Naive thymus-derived CD4-positive, alpha-beta T cell (primary cell): ENCODE measurements at regions not wholly inside any gene's neighbourhood (a gene's known extent, or its start where the extent isn't known, plus 50 kb on each side); places are given as distances from the start of the nearest gene placed in this dataset.
A peak's percentile ranks its signal among the peaks of the same experiment; 100 is the strongest.

ENCODE experiments used
- ATAC-seq: fragments of 150-1000 bp; cut with Tn5 transposase; 2 replicates; pipeline ENCODE4 v1.10.0; 2021; ENCODE audit warnings: mild to moderate bottlenecking, moderate library complexity
- CTCF ChIA-PET: fragments of 350-600 bp; sonication (Branson Sonifier 250); formaldehyde crosslinking; loops from one replicate; lab custom pipeline; 2021; ENCODE audit warnings: antibody characterized with exemption; lab: Charles Lee
- POLR2A ChIA-PET: fragments of 350-600 bp; sonication (Branson Sonifier 250); formaldehyde crosslinking; loops from one replicate; lab custom pipeline; 2021; ENCODE audit warnings: antibody characterized with exemption, inconsistent platforms; lab: Charles Lee
- DNase-seq, 9 donors: peaks; one replicate each; pipeline versions ENCODE4 v3.0.0 to v3.0.0-alpha.2; 2020 to 2022; ENCODE audit warnings: mixed read lengths in 1 of 9
- H3K27ac ChIP-seq: one replicate; pipeline ENCODE4 v1.7.0; 2013; ENCODE audit warnings: mild to moderate bottlenecking, low read depth, low read length, moderate library complexity
- H3K27me3 ChIP-seq, 2 donors: one replicate each; pipeline ENCODE4 v1.7.0; 2013; ENCODE audit warnings: low read length in 2 of 2, mild to moderate bottlenecking in 2 of 2, moderate library complexity in 2 of 2; ENCODE audit not compliant: control insufficient read depth in 2 of 2, insufficient read depth in 2 of 2
- H3K36me3 ChIP-seq, 3 experiments: 1 replicate in 2 of 3; 2 replicates in 1 of 3; pipeline ENCODE4 v1.7.0; 2013; ENCODE audit warnings: low read length in 3 of 3, mild to moderate bottlenecking in 3 of 3, moderate library complexity in 1 of 3; ENCODE audit not compliant: insufficient read depth in 3 of 3, control insufficient read depth in 2 of 3
- H3K4me1 ChIP-seq, 2 donors: one replicate each; pipeline ENCODE4 v1.7.0; 2013; ENCODE audit warnings: low read length in 2 of 2, mild to moderate bottlenecking in 2 of 2, moderate library complexity in 1 of 2; ENCODE audit not compliant: control insufficient read depth in 2 of 2, insufficient read depth in 2 of 2
- H3K4me3 ChIP-seq: 2 replicates; pipeline ENCODE4 v1.7.0; 2013; ENCODE audit warnings: mild to moderate bottlenecking, low read length
- H3K9me3 ChIP-seq, 3 experiments: 1 replicate in 2 of 3; 2 replicates in 1 of 3; pipeline ENCODE4 v1.7.0; 2013; ENCODE audit warnings: low read length in 3 of 3; ENCODE audit not compliant: control insufficient read depth in 2 of 3
- H3K27ac Mint-ChIP-seq, 9 donors: one replicate each; pipeline ENCODE4 v1.8.0; 2020 to 2022; ENCODE audit warnings: mixed read lengths in 9 of 9, mild to moderate bottlenecking in 8 of 9, moderate library complexity in 5 of 9, inconsistent platforms in 2 of 9
- H3K27me3 Mint-ChIP-seq, 5 donors: one replicate each; pipeline ENCODE4 v1.8.0; 2021 to 2022; ENCODE audit warnings: mixed read lengths in 5 of 5, mild to moderate bottlenecking in 1 of 5
- H3K36me3 Mint-ChIP-seq, 5 donors: one replicate each; pipeline ENCODE4 v1.8.0; 2020 to 2022; ENCODE audit warnings: mixed read lengths in 5 of 5, mild to moderate bottlenecking in 3 of 5, inconsistent platforms in 1 of 5
- H3K4me1 Mint-ChIP-seq, 7 donors: one replicate each; pipeline ENCODE4 v1.8.0; 2020 to 2022; ENCODE audit warnings: mixed read lengths in 7 of 7, mild to moderate bottlenecking in 3 of 7, inconsistent platforms in 1 of 7
- H3K4me3 Mint-ChIP-seq, 10 donors: one replicate each; pipeline ENCODE4 v1.8.0; 2020 to 2022; ENCODE audit warnings: mild to moderate bottlenecking in 10 of 10, mixed read lengths in 10 of 10, moderate library complexity in 6 of 10, inconsistent platforms in 2 of 10
- H3K9me3 Mint-ChIP-seq, 11 donors: one replicate each; pipeline ENCODE4 v1.8.0; 2020 to 2022; ENCODE audit warnings: mixed read lengths in 11 of 11, mild to moderate bottlenecking in 4 of 11, inconsistent platforms in 1 of 11, moderate library complexity in 1 of 11
- intact Hi-C, 2 donors: fragments of 100-400 bp; cut with micrococcal nuclease; formaldehyde crosslinking; loops; one replicate each; pipeline ENCODE4 v1.15.1; 2023

- Mint-ChIP-seq H3K4me3 (no peak overlapping the region), H3K36me3 (no peaks in the 10 kb centered on the region), H3K27me3 (peaks cover 9 to 33% (median 20%) of the 10 kb centered on the region in 5 donors), H3K9me3 (no peaks in the 10 kb centered on the region), H3K27ac (no peak overlapping the region), H3K4me1 (peaks cover 0 to 4% (median 0%) of the 10 kb centered on the region in 7 donors)
- H3K27me3 ChIP-seq, result peaks cover 0 to 3% of the 10 kb centered on the region in 2 donors
- H3K36me3 ChIP-seq, result no peaks in the 10 kb centered on the region
- no peaks in the 10 kb centered on the region for H3K4me1 ChIP-seq
- H3K4me3 ChIP-seq, result no peak overlapping the region
- ChIA-PET POLR2A (no interaction called here), CTCF (interaction anchor here (0.7 to 1.5 kb wide), 5 partner anchors 12 to 711 kb away, joined by 3 to 6 read pairs (median 3); no protein-coding TSS in a partner anchor)
- DNase-seq (peak; percentile 16 to 60 (median 45)), ATAC-seq (peak; percentile 85)
- H3K9me3 ChIP-seq, result no peaks in the 10 kb centered on the region
- intact Hi-C loops, result no loop called here
- H3K27ac ChIP-seq, result no peak overlapping the region
Observed at GRCh38 chr1:204746838-204747442, 61.4 kb upstream of the LRRN2 start.

- CTCF ChIA-PET, result interaction anchor here (1.9 to 3.5 kb wide), 2 partner anchors 9 to 12 kb away, joined by 4 to 12 read pairs; no protein-coding TSS in a partner anchor
- no peak overlapping the region for H3K27ac Mint-ChIP-seq
Observed at GRCh38 chr1:204751480-204751879, 65.9 kb upstream of the LRRN2 start.

DNA sequence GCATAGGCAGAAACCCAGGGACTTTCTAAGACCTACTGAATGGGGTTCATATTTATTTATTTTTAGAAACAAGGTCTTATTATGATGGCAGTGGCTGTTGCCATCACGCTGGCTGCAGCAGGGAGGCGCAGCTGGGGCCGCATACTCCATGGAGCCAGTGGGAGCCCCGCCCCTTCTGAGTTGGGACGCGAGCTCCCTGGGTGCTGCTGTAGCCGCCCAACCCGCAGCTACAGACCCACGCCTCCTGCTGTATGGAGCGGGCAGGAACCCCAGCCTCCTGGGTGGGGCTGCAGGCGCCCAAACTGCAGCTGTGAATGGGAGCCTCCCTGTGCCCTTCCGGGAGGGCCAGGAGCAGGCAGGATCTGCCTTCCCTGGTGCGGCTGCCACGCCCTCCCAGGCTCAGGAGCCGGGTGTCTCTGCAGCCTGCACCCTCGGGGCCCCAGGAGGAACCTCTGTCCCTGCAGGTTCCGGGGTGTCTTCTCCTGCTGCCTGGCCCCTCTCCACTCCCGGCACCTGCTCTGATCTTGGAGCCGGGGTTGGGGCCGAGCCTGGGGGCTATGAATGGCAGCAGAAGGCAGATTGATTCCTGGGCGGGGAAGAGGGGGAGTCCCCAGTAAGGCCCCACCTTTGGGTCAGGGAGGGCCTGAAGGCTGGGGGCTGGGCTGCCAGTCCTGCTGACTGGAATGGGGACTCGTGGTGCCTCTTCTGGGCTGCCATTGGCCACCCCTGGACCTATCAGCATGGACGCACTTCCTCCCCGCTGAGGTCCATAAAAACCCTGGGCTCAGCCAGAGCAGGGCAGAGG, 66.5 kb upstream of the LRRN2 start:
- no peaks in the 10 kb centered on the region for H3K36me3 ChIP-seq
- no peaks in the 10 kb centered on the region for H3K36me3 Mint-ChIP-seq
- H3K27ac Mint-ChIP-seq, result no peak overlapping the region
- POLR2A ChIA-PET, result no interaction called here
- H3K27me3 Mint-ChIP-seq, result peaks cover 0 to 21% (median 11%) of the 10 kb centered on the region in 5 donors
- CTCF ChIA-PET, result interaction anchor here (1.9 to 3.5 kb wide), 2 partner anchors 8 to 12 kb away, joined by 4 to 12 read pairs; no protein-coding TSS in a partner anchor
- no peaks in the 10 kb centered on the region for H3K4me1 ChIP-seq
- no peaks in the 10 kb centered on the region for H3K9me3 ChIP-seq
- no peak overlapping the region for H3K4me3 Mint-ChIP-seq
- H3K27ac ChIP-seq, result no peak overlapping the region
- no peak overlapping the region for H3K4me3 ChIP-seq
- intact Hi-C loops, result no loop called here
- H3K27me3 ChIP-seq, result no peaks in the 10 kb centered on the region
- ATAC-seq (no peak), DNase-seq (no peak)
- H3K9me3 Mint-ChIP-seq, result no peaks in the 10 kb centered on the region
- peaks cover 0 to 2% (median 0%) of the 10 kb centered on the region in 7 donors for H3K4me1 Mint-ChIP-seq

More at GRCh38 chr1:204751480-204751879, 65.9 kb upstream of the LRRN2 start:
- Histone ChIP-seq H3K4me3 (no peak overlapping the region), H3K27ac (no peak overlapping the region), H3K4me1 (no peaks in the 10 kb centered on the region), H3K27me3 (no peaks in the 10 kb centered on the region), H3K9me3 (no peaks in the 10 kb centered on the region), H3K36me3 (no peaks in the 10 kb centered on the region)
- Mint-ChIP-seq H3K9me3 (no peaks in the 10 kb centered on the region), H3K27me3 (peaks cover 0 to 26% (median 11%) of the 10 kb centered on the region in 5 donors), H3K4me1 (peaks cover 0 to 4% (median 0%) of the 10 kb centered on the region in 7 donors), H3K4me3 (no peak overlapping the region), H3K36me3 (no peaks in the 10 kb centered on the region)
- DNase-seq (no peak), ATAC-seq (no peak)
- POLR2A ChIA-PET, result no interaction called here
- intact Hi-C loops, result no loop called here

DNA sequence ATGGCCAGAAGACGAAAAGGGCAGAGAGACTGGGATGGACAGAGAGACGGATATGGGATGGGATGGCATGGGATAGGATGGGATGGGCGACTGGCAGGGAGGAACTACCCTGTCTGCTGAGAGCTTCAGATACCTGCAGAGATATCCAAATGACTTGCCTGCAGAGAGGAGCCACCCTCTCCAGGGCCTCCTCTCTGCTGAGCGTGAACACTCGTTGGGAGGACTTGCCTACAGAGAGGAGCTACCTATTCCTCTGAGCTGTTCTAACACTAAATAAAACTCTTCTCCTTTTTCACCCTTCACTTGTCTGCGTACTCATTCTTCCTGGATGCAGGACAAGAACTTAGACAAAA, 67.1 kb upstream of the LRRN2 start:
- H3K4me1 Mint-ChIP-seq, result peaks cover 0 to 2% (median 0%) of the 10 kb centered on the region in 7 donors
- H3K4me1 ChIP-seq, result no peaks in the 10 kb centered on the region
- no peak overlapping the region for H3K4me3 ChIP-seq
- H3K9me3 Mint-ChIP-seq, result no peaks in the 10 kb centered on the region
- H3K27me3 ChIP-seq, result no peaks in the 10 kb centered on the region
- ATAC-seq (no peak), DNase-seq (no peak)
- ChIA-PET POLR2A (no interaction called here), CTCF (interaction anchor here (3.5 kb wide), 1 partner anchor 11 kb away, joined by 12 read pairs; no protein-coding TSS in a partner anchor)
- H3K9me3 ChIP-seq, result no peaks in the 10 kb centered on the region
- intact Hi-C loops, result no loop called here
- H3K36me3 ChIP-seq, result no peaks in the 10 kb centered on the region
- no peaks in the 10 kb centered on the region for H3K36me3 Mint-ChIP-seq
- H3K27me3 Mint-ChIP-seq, result peaks cover 0 to 20% (median 11%) of the 10 kb centered on the region in 5 donors
- no peak overlapping the region for H3K4me3 Mint-ChIP-seq
- H3K27ac Mint-ChIP-seq, result no peak overlapping the region
- H3K27ac ChIP-seq, result no peak overlapping the region

DNA sequence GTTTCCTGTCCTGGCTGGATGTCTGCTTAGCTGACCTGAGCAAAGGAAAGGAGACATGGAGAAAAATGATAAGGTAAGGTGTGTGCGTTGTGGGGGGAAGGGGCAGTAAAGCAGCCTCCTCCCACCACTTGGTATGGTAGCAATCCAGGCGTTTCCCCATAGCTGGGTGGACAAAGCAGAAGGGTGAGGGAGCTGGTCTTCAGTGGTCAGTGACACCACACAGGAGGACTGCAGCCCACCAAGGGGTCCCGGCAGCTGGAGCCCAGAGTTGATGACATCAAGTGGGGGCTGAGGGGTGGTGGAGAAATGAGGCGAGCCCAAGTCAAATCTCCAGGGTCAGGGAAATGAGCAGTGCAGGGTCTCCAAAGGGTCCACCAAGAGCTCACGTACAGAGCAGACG, 69.3 kb upstream of the LRRN2 start:
- no peak for DNase-seq
- H3K36me3 Mint-ChIP-seq, result no peaks in the 10 kb centered on the region
- no peaks in the 10 kb centered on the region for H3K36me3 ChIP-seq
- H3K27me3 Mint-ChIP-seq, result peaks cover 0 to 16% (median 11%) of the 10 kb centered on the region in 5 donors
- peak overlapping the region in 1 of 9 donors; percentile 61 for H3K27ac Mint-ChIP-seq
- peaks cover 0 to 2% (median 0%) of the 10 kb centered on the region in 7 donors for H3K4me1 Mint-ChIP-seq
- no peaks in the 10 kb centered on the region for H3K9me3 Mint-ChIP-seq
- H3K27ac ChIP-seq, result no peak overlapping the region
- no peaks in the 10 kb centered on the region for H3K9me3 ChIP-seq
- ChIA-PET CTCF (interaction anchor here (0.8 kb wide), 1 partner anchor 53 kb away, joined by 3 read pairs; no protein-coding TSS in a partner anchor), POLR2A (no interaction called here)
- ATAC-seq, result no peak
- H3K4me3 Mint-ChIP-seq, result no peak overlapping the region
- H3K4me3 ChIP-seq, result no peak overlapping the region
- no peaks in the 10 kb centered on the region for H3K27me3 ChIP-seq
- no peaks in the 10 kb centered on the region for H3K4me1 ChIP-seq
- intact Hi-C loops, result no loop called here

- Mint-ChIP-seq H3K27me3 (peaks cover 0 to 16% (median 11%) of the 10 kb centered on the region in 5 donors), H3K36me3 (no peaks in the 10 kb centered on the region), H3K9me3 (no peaks in the 10 kb centered on the region), H3K27ac (no peak overlapping the region), H3K4me3 (no peak overlapping the region), H3K4me1 (peaks cover 0 to 6% (median 0%) of the 10 kb centered on the region in 7 donors)
- no peaks in the 10 kb centered on the region for H3K36me3 ChIP-seq
- no peaks in the 10 kb centered on the region for H3K9me3 ChIP-seq
- ChIA-PET CTCF (interaction anchor here (0.7 to 1.3 kb wide), 2 partner anchors 47 to 98 kb away, joined by 3 read pairs; no protein-coding TSS in a partner anchor), POLR2A (no interaction called here)
- intact Hi-C loops, result no loop called here
- no peak overlapping the region for H3K27ac ChIP-seq
- no peak for ATAC-seq
- DNase-seq, result no peak
- no peaks in the 10 kb centered on the region for H3K27me3 ChIP-seq
- no peaks in the 10 kb centered on the region for H3K4me1 ChIP-seq
- H3K4me3 ChIP-seq, result no peak overlapping the region
Observed at GRCh38 chr1:204756349-204756748, 70.8 kb upstream of the LRRN2 start.
